NCI-H1694 (cell line): ENCODE measurements at regions not wholly inside any gene's neighbourhood (a gene's known extent, or its start where the extent isn't known, plus 50 kb on each side); places are given as distances from the start of the nearest gene placed in this dataset.
"Not testable (repeated sequence)": the region's sequence is repeated elsewhere in the genome, so short reads cannot be mapped to it uniquely, and the experiment has no call there.

Experiments
- DNase-seq: peaks from one replicate; lab custom pipeline; 2025; lab: John Stamatoyannopoulos, UW

- no peak for DNase-seq
Measured at GRCh38 chr9:29160763-29161353, 1587.6 kb upstream of the C9orf72 start.

GRCh38 chr9:29174136-29174535 is 1600.9 kb upstream of the C9orf72 start:
- DNase-seq = no peak

GRCh38 chr9:29176231-29176630 is 1603.0 kb upstream of the C9orf72 start:
- no peak for DNase-seq

GRCh38 chr9:29176786-29177185 is 1603.5 kb upstream of the C9orf72 start:
- DNase-seq = no peak

GRCh38 chr9:29183971-29184370 is 1610.7 kb upstream of the C9orf72 start:
- DNase-seq = no peak

GRCh38 chr9:29188771-29189170 is 1615.5 kb upstream of the C9orf72 start:
- DNase-seq = not testable (repeated sequence)

GRCh38 chr9:29189221-29189620 is 1615.9 kb upstream of the C9orf72 start:
- DNase-seq = not testable (repeated sequence)

- DNase-seq = no peak
Measured at GRCh38 chr9:29198861-29199260, 1625.6 kb upstream of the C9orf72 start.

- no peak for DNase-seq
Measured at GRCh38 chr9:29199975-29200374, 1626.7 kb upstream of the C9orf72 start.

- DNase-seq = no peak
Measured at GRCh38 chr9:29200650-29201049, 1627.4 kb upstream of the C9orf72 start.

- DNase-seq = no peak
Measured at GRCh38 chr9:29203244-29203930, 1630.1 kb upstream of the C9orf72 start.

- no peak for DNase-seq
Measured at GRCh38 chr9:29208670-29209069, 1635.4 kb upstream of the C9orf72 start.

GRCh38 chr9:29209748-29210291 is 1636.5 kb upstream of the C9orf72 start:
- no peak for DNase-seq

GRCh38 chr9:29211003-29211579 is 1637.8 kb upstream of the C9orf72 start:
- no peak for DNase-seq

GRCh38 chr9:29211580-29212396 is 1638.5 kb upstream of the C9orf72 start:
- DNase-seq = peak; percentile 33

- DNase-seq = no peak
Measured at GRCh38 chr9:29212397-29213387, 1639.4 kb upstream of the C9orf72 start.

- DNase-seq = peak; percentile 60
Measured at GRCh38 chr9:29213417-29214153, 1640.3 kb upstream of the C9orf72 start, which contains the start of gene LINGO2. Gene LINGO2, minus strand, starts transcription at chr9:29213601.

- DNase-seq = peak; percentile 90
Measured at GRCh38 chr9:29214154-29214689, 1640.9 kb upstream of the C9orf72 start.

GRCh38 chr9:29214690-29215253 is 1641.5 kb upstream of the C9orf72 start:
- DNase-seq = no peak

- no peak for DNase-seq
Measured at GRCh38 chr9:29217966-29218365, 1644.7 kb upstream of the C9orf72 start.
